Vagina (tissue), 2 donors: ENCODE measurements at regions not wholly inside any gene's neighbourhood (a gene's known extent, or its start where the extent isn't known, plus 50 kb on each side); places are given as distances from the start of the nearest gene placed in this dataset.

Experiments
- DNase-seq, 2 donors: peaks; one replicate each; pipeline ENCODE4 v3.0.0-alpha.2; 2017; ENCODE audit errors: extremely low spot score in 2 of 2
- H3K27ac ChIP-seq: fragments of 200-600 bp; sonication (generic); one replicate; pipeline ENCODE4 v1.5.1; 2019
- H3K27me3 ChIP-seq: fragments of 200-600 bp; sonication (generic); one replicate; pipeline ENCODE4 v1.5.1; 2019
- H3K36me3 ChIP-seq, 2 donors: fragments of 200-600 bp; sonication (generic); one replicate each; pipeline ENCODE4 v1.5.1; 2017 to 2019
- H3K4me1 ChIP-seq: fragments of 200-600 bp; sonication (generic); one replicate; pipeline ENCODE4 v1.5.1; 2019
- H3K4me3 ChIP-seq, 2 donors: fragments of 200-600 bp; sonication (generic); 1 replicate in 1 of 2; 2 replicates in 1 of 2; pipeline ENCODE4 v1.5.1; 2016 to 2019
- H3K9me3 ChIP-seq: fragments of 200-600 bp; sonication (generic); one replicate; pipeline ENCODE4 v1.5.1; 2019
- POLR2A ChIP-seq, 2 donors: fragments of 450-650 bp; IDR thresholded peaks; one replicate each; pipeline ENCODE4 v1.6.1; 2017; ENCODE audit warnings: antibody characterized with exemption in 2 of 2, mild to moderate bottlenecking in 2 of 2, moderate library complexity in 2 of 2
- POLR2AphosphoS5 ChIP-seq, 2 donors: sonication (generic); formaldehyde crosslinking; IDR thresholded peaks; one replicate each; pipeline ENCODE4 v1.9.0; 2017; ENCODE audit warnings: antibody characterized with exemption in 2 of 2, mild to moderate bottlenecking in 2 of 2, low read depth in 1 of 2; ENCODE audit not compliant: insufficient read depth in 1 of 2
- intact Hi-C: fragments of 100-400 bp; cut with DNase I; formaldehyde crosslinking; loops from one replicate; pipeline ENCODE4 v1.15.1; 2023
- TF ChIP-seq, protein P1 (sequence below), 3 experiments: fragments of 450-650 bp in 2 of 3; fragments of 200-600 bp in 1 of 3; sonication (generic) in 1 of 3; IDR thresholded peaks; one replicate each; pipeline ENCODE4 v1.5.1; 2017 to 2019; ENCODE audit warnings: antibody characterized with exemption in 3 of 3, mild to moderate bottlenecking in 2 of 3, moderate library complexity in 2 of 3

DNA sequence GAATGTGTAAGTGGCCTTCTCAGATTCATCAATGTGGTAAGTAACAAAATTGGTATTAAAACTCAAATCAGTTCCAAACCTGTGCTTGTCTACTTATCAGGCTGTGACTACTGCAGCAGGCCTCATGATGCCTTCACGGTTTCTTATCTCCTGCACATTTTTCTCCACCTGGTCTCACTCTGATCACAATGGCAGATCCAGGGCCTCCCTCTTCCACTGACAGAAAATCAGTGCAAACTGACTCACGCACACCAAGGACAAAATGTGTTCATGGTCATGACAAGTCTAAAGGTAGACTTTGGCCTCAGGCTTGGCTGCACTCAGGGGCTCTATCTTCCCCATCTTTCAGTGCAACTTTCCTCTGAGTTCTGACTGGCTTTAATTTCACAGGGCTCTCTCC, 56.7 kb upstream of the ATP1A1 start:
- no peaks in the 10 kb centered on the region for H3K27me3 ChIP-seq
- H3K9me3 ChIP-seq: no peaks in the 10 kb centered on the region
- TF ChIP-seq POLR2A (IDR thresholded peaks at IDR 0.05) (no peak), POLR2AphosphoS5 (IDR thresholded peaks at IDR 0.05; ENCODE audit: insufficient read depth in 1 of 2, low read depth in 1 of 2) (no peak)
- TF ChIP-seq, protein P1, sequence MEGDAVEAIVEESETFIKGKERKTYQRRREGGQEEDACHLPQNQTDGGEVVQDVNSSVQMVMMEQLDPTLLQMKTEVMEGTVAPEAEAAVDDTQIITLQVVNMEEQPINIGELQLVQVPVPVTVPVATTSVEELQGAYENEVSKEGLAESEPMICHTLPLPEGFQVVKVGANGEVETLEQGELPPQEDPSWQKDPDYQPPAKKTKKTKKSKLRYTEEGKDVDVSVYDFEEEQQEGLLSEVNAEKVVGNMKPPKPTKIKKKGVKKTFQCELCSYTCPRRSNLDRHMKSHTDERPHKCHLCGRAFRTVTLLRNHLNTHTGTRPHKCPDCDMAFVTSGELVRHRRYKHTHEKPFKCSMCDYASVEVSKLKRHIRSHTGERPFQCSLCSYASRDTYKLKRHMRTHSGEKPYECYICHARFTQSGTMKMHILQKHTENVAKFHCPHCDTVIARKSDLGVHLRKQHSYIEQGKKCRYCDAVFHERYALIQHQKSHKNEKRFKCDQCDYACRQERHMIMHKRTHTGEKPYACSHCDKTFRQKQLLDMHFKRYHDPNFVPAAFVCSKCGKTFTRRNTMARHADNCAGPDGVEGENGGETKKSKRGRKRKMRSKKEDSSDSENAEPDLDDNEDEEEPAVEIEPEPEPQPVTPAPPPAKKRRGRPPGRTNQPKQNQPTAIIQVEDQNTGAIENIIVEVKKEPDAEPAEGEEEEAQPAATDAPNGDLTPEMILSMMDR (IDR thresholded peaks at IDR 0.05): no peak
- H3K27ac ChIP-seq: no peak overlapping the region
- H3K4me1 ChIP-seq: peaks cover 6% of the 10 kb centered on the region
- H3K4me3 ChIP-seq: no peak overlapping the region
- intact Hi-C loops: no loop called here
- no peak for DNase-seq
- no peaks in the 10 kb centered on the region for H3K36me3 ChIP-seq

DNA sequence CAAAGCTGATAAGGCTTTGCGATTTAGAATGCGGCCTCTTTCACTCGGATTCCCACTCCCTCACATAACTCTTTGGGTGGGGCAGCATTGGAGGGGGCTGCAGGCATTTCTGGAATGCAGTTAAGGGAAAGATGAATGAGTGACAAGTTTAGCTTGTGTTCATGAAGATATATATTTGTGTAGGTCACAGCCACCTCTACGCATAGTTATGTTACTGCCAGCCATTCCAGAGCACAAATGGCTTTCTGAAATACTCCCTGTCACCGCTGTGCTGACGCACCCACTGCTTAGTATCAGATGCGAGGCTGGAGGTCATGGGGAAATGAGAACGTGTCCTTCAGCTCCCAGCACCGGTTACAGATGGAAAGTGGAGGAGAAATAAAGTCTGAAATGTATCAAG, 54.1 kb upstream of the ATP1A1 start:
- intact Hi-C loops: no loop called here
- H3K9me3 ChIP-seq: no peaks in the 10 kb centered on the region
- no peak for DNase-seq
- no peak for TF ChIP-seq POLR2A (IDR thresholded peaks at IDR 0.05)
- TF ChIP-seq POLR2AphosphoS5 (IDR thresholded peaks at IDR 0.05; ENCODE audit: insufficient read depth in 1 of 2, low read depth in 1 of 2): no peak
- TF ChIP-seq, protein P1 (IDR thresholded peaks at IDR 0.05): no peak
- H3K4me1 ChIP-seq: no peaks in the 10 kb centered on the region
- H3K27me3 ChIP-seq: no peaks in the 10 kb centered on the region
- H3K4me3 ChIP-seq: no peak overlapping the region
- H3K27ac ChIP-seq: no peak overlapping the region
- H3K36me3 ChIP-seq: no peaks in the 10 kb centered on the region

DNA sequence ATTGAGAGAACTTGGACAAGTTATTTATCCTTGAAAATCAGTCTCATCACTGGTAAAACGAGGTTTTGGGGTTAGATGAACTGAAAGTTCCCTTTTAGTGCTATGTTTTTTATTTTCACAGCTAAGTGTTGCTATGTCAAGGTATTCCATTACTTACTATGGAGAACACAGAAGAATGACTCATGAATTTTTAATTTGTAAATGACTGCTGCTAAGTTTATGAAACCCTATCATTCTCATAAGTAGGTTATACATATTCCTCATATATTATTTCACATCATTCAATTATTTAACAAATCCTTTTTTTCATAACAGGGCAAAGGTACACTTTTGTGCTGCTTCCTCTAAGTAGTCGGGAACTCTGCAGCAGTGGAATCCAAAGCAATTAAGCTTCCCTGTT, 52.2 kb upstream of the ATP1A1 start:
- Histone ChIP-seq H3K9me3 (no peaks in the 10 kb centered on the region), H3K36me3 (no peaks in the 10 kb centered on the region), H3K27me3 (no peaks in the 10 kb centered on the region), H3K27ac (no peak overlapping the region), H3K4me1 (no peaks in the 10 kb centered on the region), H3K4me3 (no peak overlapping the region)
- intact Hi-C loops: no loop called here
- TF ChIP-seq POLR2AphosphoS5 (IDR thresholded peaks at IDR 0.05; ENCODE audit: insufficient read depth in 1 of 2, low read depth in 1 of 2): no peak
- TF ChIP-seq, protein P1 (IDR thresholded peaks at IDR 0.05): no peak
- TF ChIP-seq POLR2A (IDR thresholded peaks at IDR 0.05): no peak
- DNase-seq: no peak

DNA sequence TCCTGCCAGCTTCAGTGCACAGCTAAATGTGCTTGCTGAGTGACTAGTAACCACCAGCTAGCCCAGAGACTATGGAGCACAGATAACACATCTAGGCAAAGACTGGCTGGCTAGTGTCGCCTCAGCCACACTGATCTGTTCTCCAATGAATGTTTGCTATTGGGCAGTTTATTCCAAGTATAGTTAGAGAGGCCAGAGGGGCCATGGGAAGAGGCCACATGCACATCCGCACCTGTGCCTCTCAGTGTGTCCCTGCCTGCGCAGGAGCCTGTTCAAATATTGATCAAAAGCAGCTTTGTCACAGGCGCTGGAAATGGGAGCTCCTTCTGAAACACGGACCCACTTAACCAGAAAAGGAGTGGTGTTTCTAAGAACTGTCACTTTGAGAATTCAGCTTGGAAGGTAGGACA, 51.3 kb upstream of the ATP1A1 start:
- no peaks in the 10 kb centered on the region for H3K36me3 ChIP-seq
- H3K27ac ChIP-seq: no peak overlapping the region
- H3K9me3 ChIP-seq: no peaks in the 10 kb centered on the region
- TF ChIP-seq POLR2AphosphoS5 (IDR thresholded peaks at IDR 0.05; ENCODE audit: insufficient read depth in 1 of 2, low read depth in 1 of 2): no peak
- no peak for TF ChIP-seq POLR2A (IDR thresholded peaks at IDR 0.05)
- TF ChIP-seq, protein P1 (IDR thresholded peaks at IDR 0.05): no peak
- no peak overlapping the region for H3K4me3 ChIP-seq
- H3K4me1 ChIP-seq: no peaks in the 10 kb centered on the region
- intact Hi-C loops: no loop called here
- no peak for DNase-seq
- no peaks in the 10 kb centered on the region for H3K27me3 ChIP-seq

DNA sequence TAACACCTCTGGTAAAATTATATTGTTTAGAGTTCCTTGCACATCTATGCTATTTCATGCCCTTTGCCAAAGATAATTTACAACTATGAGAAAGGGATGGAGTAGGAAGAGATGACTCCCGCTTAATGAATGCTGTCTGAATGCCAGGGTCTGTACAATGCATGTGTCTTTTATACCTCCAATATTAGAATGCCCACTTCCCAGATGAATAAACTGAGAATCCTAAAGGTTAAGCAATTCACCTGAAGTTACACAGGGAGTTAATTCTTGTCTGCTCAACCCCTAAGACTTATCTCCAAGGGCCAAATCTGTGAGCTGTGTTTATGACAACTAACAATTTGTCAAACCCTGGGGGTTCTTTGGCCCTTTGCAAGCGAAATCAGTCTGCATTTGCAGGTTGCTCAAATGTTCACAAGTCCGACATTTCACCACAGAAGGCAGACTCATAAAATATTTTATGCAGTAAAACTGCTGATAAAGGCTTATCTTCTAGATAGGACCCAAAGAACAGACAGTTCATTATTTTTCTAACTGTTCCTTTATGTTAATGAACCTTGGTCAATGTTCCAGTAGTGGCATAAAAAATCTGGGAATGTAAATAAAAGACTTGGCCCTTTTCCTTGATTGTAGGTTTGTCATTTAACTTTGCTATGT, 50.2 kb upstream of the ATP1A1 start:
- H3K4me1 ChIP-seq: no peaks in the 10 kb centered on the region
- H3K4me3 ChIP-seq: no peak overlapping the region
- TF ChIP-seq POLR2AphosphoS5 (IDR thresholded peaks at IDR 0.05; ENCODE audit: insufficient read depth in 1 of 2, low read depth in 1 of 2) (no peak), POLR2A (IDR thresholded peaks at IDR 0.05) (no peak)
- TF ChIP-seq, protein P1 (IDR thresholded peaks at IDR 0.05): no peak
- no peak overlapping the region for H3K27ac ChIP-seq
- no peaks in the 10 kb centered on the region for H3K36me3 ChIP-seq
- no peaks in the 10 kb centered on the region for H3K27me3 ChIP-seq
- intact Hi-C loops: no loop called here
- no peak for DNase-seq
- no peaks in the 10 kb centered on the region for H3K9me3 ChIP-seq
